Gastrocnemius medialis (tissue), 4 donors: ENCODE measurements at regions not wholly inside any gene's neighbourhood (a gene's known extent, or its start where the extent isn't known, plus 50 kb on each side); places are given as distances from the start of the nearest gene placed in this dataset.

Experiments used
- POLR2A ChIP-seq, 2 donors: fragments of 450-650 bp; IDR thresholded peaks; one replicate each; pipeline ENCODE4 v1.6.1; 2017; ENCODE audit warnings: antibody characterized with exemption in 2 of 2, mild to moderate bottlenecking in 2 of 2, moderate library complexity in 2 of 2
- TF ChIP-seq, protein P1 (sequence below), 5 experiments: fragments of 450-650 bp in 3 of 5; fragments of 200-600 bp in 2 of 5; sonication (generic) in 2 of 5; IDR thresholded peaks in 4 of 5; conservative IDR thresholded peaks in 1 of 5; 1 replicate in 4 of 5; 2 replicates in 1 of 5; pipeline ENCODE4 v1.5.1; 2016 to 2019; ENCODE audit warnings: antibody characterized with exemption in 5 of 5, mild to moderate bottlenecking in 3 of 5, moderate library complexity in 3 of 5

DNA sequence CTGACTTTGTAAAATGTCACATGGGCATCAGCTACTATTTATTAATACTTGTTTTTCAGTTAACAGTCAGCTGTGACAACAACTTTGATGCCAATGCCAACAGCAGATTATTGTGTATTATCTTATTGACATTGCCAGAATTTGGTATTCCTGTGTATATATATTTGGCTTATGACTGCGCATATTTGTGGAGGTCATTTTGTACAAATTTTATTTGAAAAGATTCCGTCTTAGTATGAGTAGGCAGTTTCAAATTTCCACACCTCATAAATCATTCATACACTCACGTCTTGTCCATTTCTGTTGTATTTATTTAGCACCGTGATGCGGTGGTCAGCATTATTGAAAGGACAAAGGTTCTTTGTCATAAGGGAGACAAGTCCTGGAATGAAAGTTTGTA lies 558.2 kb upstream of the NDST4 start:
- TF ChIP-seq POLR2A (IDR thresholded peaks at IDR 0.05) = no peak
- TF ChIP-seq, protein P1, sequence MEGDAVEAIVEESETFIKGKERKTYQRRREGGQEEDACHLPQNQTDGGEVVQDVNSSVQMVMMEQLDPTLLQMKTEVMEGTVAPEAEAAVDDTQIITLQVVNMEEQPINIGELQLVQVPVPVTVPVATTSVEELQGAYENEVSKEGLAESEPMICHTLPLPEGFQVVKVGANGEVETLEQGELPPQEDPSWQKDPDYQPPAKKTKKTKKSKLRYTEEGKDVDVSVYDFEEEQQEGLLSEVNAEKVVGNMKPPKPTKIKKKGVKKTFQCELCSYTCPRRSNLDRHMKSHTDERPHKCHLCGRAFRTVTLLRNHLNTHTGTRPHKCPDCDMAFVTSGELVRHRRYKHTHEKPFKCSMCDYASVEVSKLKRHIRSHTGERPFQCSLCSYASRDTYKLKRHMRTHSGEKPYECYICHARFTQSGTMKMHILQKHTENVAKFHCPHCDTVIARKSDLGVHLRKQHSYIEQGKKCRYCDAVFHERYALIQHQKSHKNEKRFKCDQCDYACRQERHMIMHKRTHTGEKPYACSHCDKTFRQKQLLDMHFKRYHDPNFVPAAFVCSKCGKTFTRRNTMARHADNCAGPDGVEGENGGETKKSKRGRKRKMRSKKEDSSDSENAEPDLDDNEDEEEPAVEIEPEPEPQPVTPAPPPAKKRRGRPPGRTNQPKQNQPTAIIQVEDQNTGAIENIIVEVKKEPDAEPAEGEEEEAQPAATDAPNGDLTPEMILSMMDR (IDR thresholded peaks at IDR 0.05 in 4 of 5, conservative IDR thresholded peaks at IDR 0.05 in 1 of 5) = no peak
